OCI-LY1 (cell line): ENCODE measurements at regions not wholly inside any gene's neighbourhood (a gene's known extent, or its start where the extent isn't known, plus 50 kb on each side); places are given as distances from the start of the nearest gene placed in this dataset.

Experiments
- CTCF ChIP-seq: fragments of 200-600 bp; sonication (generic), shearing (Covaris generic); IDR thresholded peaks from 2 replicates; pipeline ENCODE4 v1.5.1; 2017; ENCODE audit warnings: mild to moderate bottlenecking, antibody characterized with exemption, low read length, moderate library complexity, mixed read lengths
- EZH2 ChIP-seq: fragments of 200-600 bp; sonication (generic), shearing (Covaris generic); IDR thresholded peaks from 2 replicates; pipeline ENCODE4 v1.8.0; 2017; ENCODE audit warnings: borderline replicate concordance, mixed run types, mild to moderate bottlenecking, antibody characterized with exemption, low read length, moderate library complexity, mixed read lengths

- TF ChIP-seq CTCF = no peak
- TF ChIP-seq EZH2 = no peak
Measured at GRCh38 chr12:75953312-75953906, 78.2 kb downstream of the PHLDA1 start.
